ENCODE measurements at regions not wholly inside any gene's neighbourhood (a gene's known extent, or its start where the extent isn't known, plus 50 kb on each side); places are given as distances from the start of the nearest gene placed in this dataset.

DNA sequence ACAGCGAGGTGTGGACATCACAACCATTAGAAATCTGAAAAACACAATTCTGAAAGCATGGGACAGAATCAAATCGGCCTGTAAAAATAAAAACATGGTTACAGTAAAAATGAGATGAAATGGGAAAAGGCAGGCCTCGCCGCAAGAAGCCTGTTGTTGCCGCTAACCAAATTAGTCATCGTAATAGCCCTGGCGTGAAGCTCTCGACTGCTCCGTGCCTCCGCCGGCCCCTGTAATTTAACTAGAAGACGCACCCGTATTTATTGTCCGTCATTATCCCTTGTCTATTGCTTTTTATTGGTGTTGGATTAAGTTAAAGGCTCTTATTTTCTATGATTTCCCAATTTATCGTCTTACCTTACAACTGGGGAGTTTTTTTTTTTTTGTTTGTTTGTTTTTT is 334.6 kb upstream of the EEF2KMT start:
- no peak for DNase-seq
- Histone ChIP-seq H3K4me1 (ENCODE audit: control insufficient read depth in 5 of 5, insufficient read depth in 5 of 5, low read length in 5 of 5) (no peaks in the 10 kb centered on the region), H3K4me3 (no peak overlapping the region)

DNA sequence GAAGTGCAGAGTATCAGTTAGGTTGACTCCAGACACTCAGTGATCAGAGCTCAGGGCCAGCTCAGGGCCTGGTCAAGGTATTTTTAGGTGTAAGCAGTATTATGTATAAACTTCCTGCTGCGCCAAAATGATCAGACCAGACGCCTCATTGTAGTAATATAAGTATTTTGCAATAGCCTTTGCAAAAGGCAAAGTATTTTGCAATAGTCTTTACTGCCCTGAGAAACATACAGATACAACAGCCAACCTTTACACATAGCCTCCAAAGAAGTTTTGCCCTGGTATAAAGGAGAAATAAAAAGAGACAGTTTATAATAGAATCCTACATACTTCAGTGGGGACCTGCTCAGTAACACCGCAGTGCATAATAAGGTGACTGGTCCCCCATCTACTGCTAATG is 333.0 kb upstream of the EEF2KMT start:
- Histone ChIP-seq H3K9me3 (ENCODE audit: control insufficient read depth in 4 of 4, insufficient read depth in 3 of 4, low read length in 3 of 4) (no peaks in the 10 kb centered on the region), H3K36me3 (ENCODE audit: control insufficient read depth in 4 of 4, insufficient read depth in 4 of 4, low read length in 4 of 4) (no peaks in the 10 kb centered on the region), H3K27ac (ENCODE audit: low read depth in 1 of 2, low read length in 1 of 2) (no peak overlapping the region), H3K4me1 (ENCODE audit: control insufficient read depth in 5 of 5, insufficient read depth in 5 of 5, low read length in 5 of 5) (no peaks in the 10 kb centered on the region), H3K9ac (ENCODE audit: insufficient read depth in 1 of 2, low read length in 2 of 2) (no peak overlapping the region), H3K27me3 (ENCODE audit: control insufficient read depth in 3 of 3, insufficient read depth in 3 of 3, low read length in 2 of 3) (peaks cover 0 to 6% (median 0%) of the 10 kb centered on the region in 3 donors), H3K4me3 (no peak overlapping the region)
- ATAC-seq (ENCODE audit: insufficient read depth, low FRiP score) (no peak), DNase-seq (peak in 1 of 3 donors; percentile 10)
- TF ChIP-seq CTCF (IDR thresholded peaks at IDR 0.05; ENCODE audit: control extremely low read depth, extremely low read depth): no peak
- WGBS, 2 donors: 54 to 63% methylated on average over 3 of the region's 3 CpGs

More for the DNA sequence above, 334.6 kb upstream of the EEF2KMT start:
- Histone ChIP-seq H3K36me3 (ENCODE audit: control insufficient read depth in 4 of 4, insufficient read depth in 4 of 4, low read length in 4 of 4) (no peaks in the 10 kb centered on the region), H3K27me3 (ENCODE audit: control insufficient read depth in 3 of 3, insufficient read depth in 3 of 3, low read length in 2 of 3) (peaks cover 0 to 6% (median 0%) of the 10 kb centered on the region in 3 donors), H3K9ac (ENCODE audit: insufficient read depth in 1 of 2, low read length in 2 of 2) (no peak overlapping the region), H3K9me3 (ENCODE audit: control insufficient read depth in 4 of 4, insufficient read depth in 3 of 4, low read length in 3 of 4) (peaks cover 0 to 1% (median 0%) of the 10 kb centered on the region in 4 donors), H3K27ac (ENCODE audit: low read depth in 1 of 2, low read length in 1 of 2) (no peak overlapping the region)
- 87% methylated on average over 15 of the region's 15 CpGs for WGBS, 2 donors
- ATAC-seq (ENCODE audit: insufficient read depth, low FRiP score): no peak
- TF ChIP-seq CTCF (IDR thresholded peaks at IDR 0.05; ENCODE audit: control extremely low read depth, extremely low read depth): no peak

- Histone ChIP-seq H3K4me3 (no peak overlapping the region), H3K36me3 (ENCODE audit: control insufficient read depth in 4 of 4, insufficient read depth in 4 of 4, low read length in 4 of 4) (no peaks in the 10 kb centered on the region), H3K27me3 (ENCODE audit: control insufficient read depth in 3 of 3, insufficient read depth in 3 of 3, low read length in 2 of 3) (peaks cover 0 to 3% (median 0%) of the 10 kb centered on the region in 3 donors), H3K27ac (ENCODE audit: low read depth in 1 of 2, low read length in 1 of 2) (no peak overlapping the region), H3K9me3 (ENCODE audit: control insufficient read depth in 4 of 4, insufficient read depth in 3 of 4, low read length in 3 of 4) (no peaks in the 10 kb centered on the region), H3K4me1 (ENCODE audit: control insufficient read depth in 5 of 5, insufficient read depth in 5 of 5, low read length in 5 of 5) (no peaks in the 10 kb centered on the region), H3K9ac (ENCODE audit: insufficient read depth in 1 of 2, low read length in 2 of 2) (no peak overlapping the region)
- WGBS, 2 donors: 36 to 40% methylated on average over 7 of the region's 7 CpGs
- TF ChIP-seq CTCF (IDR thresholded peaks at IDR 0.05; ENCODE audit: control extremely low read depth, extremely low read depth): no peak
- DNase-seq (no peak), ATAC-seq (ENCODE audit: insufficient read depth, low FRiP score) (no peak)
These were observed 331.3 kb upstream of the EEF2KMT start for GRCh38 chr16:5428932-5429331.

DNA sequence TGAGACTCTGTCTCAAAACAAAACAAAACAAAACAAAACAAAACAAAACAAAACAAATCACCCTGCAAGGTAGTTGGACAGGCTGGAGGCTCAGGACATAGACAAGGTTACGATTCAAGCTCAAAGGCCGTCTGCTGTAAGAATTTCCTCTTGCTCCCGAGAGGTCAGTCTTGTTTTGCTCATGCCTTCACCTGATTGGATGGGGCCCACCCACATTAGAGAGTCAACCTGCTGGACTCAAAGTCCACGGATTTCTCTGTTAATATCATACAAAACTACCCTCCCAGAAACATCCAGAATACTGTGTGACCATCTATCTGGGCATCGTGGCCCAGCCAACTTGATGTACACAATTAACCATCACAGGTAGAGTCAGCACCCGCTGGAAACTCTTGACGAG is 330.0 kb upstream of the EEF2KMT start:
- DNase-seq (no peak), ATAC-seq (ENCODE audit: insufficient read depth, low FRiP score) (no peak)
- Histone ChIP-seq H3K9ac (ENCODE audit: insufficient read depth in 1 of 2, low read length in 2 of 2) (no peak overlapping the region), H3K9me3 (ENCODE audit: control insufficient read depth in 4 of 4, insufficient read depth in 3 of 4, low read length in 3 of 4) (peaks cover 0 to 1% (median 0%) of the 10 kb centered on the region in 4 donors), H3K36me3 (ENCODE audit: control insufficient read depth in 4 of 4, insufficient read depth in 4 of 4, low read length in 4 of 4) (no peaks in the 10 kb centered on the region), H3K27me3 (ENCODE audit: control insufficient read depth in 3 of 3, insufficient read depth in 3 of 3, low read length in 2 of 3) (no peaks in the 10 kb centered on the region), H3K27ac (ENCODE audit: low read depth in 1 of 2, low read length in 1 of 2) (no peak overlapping the region), H3K4me3 (no peak overlapping the region), H3K4me1 (ENCODE audit: control insufficient read depth in 5 of 5, insufficient read depth in 5 of 5, low read length in 5 of 5) (no peaks in the 10 kb centered on the region)
- TF ChIP-seq CTCF (IDR thresholded peaks at IDR 0.05; ENCODE audit: control extremely low read depth, extremely low read depth): no peak
- WGBS, 2 donors: 75 to 84% methylated on average over 7 of the region's 7 CpGs

All from lung (tissue), 11 donors.